IPS-NIHi7 (cell line): ENCODE measurements at regions not wholly inside any gene's neighbourhood (a gene's known extent, or its start where the extent isn't known, plus 50 kb on each side); places are given as distances from the start of the nearest gene placed in this dataset.
A peak's percentile ranks its signal among the peaks of the same experiment; 100 is the strongest.
"Not testable (repeated sequence)": the region's sequence is repeated elsewhere in the genome, so short reads cannot be mapped to it uniquely, and the experiment has no call there.

Experiments used
- DNase-seq: peaks from one replicate; pipeline ENCODE4 v3.0.0; 2012; ENCODE audit warnings: mixed read lengths; ENCODE audit errors: extremely low spot score

DNA sequence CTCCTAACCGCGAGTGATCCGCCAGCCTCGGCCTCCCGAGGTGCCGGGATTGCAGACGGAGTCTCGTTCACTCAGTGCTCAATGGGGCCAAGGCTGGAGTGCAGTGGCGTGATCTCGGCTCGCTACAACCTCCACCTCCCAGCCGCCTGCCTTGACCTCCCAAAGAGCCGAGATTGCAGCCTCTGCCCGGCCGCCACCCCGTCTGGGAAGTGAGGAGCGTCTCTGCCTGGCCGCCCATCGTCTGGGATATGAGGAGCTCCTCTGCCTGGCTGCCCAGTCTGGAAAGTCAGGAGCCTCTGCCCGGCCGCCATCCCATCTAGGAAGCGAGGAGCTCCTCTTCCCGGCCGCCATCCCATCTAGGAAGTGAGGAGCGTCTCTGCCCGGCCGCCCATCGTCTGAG is 58.8 kb upstream of the ANKRD30BL start:
- DNase-seq: not testable (repeated sequence)

- not testable (repeated sequence) for DNase-seq
Observed at GRCh38 chr2:132221886-132222285, 60.1 kb upstream of the ANKRD30BL start.

DNA sequence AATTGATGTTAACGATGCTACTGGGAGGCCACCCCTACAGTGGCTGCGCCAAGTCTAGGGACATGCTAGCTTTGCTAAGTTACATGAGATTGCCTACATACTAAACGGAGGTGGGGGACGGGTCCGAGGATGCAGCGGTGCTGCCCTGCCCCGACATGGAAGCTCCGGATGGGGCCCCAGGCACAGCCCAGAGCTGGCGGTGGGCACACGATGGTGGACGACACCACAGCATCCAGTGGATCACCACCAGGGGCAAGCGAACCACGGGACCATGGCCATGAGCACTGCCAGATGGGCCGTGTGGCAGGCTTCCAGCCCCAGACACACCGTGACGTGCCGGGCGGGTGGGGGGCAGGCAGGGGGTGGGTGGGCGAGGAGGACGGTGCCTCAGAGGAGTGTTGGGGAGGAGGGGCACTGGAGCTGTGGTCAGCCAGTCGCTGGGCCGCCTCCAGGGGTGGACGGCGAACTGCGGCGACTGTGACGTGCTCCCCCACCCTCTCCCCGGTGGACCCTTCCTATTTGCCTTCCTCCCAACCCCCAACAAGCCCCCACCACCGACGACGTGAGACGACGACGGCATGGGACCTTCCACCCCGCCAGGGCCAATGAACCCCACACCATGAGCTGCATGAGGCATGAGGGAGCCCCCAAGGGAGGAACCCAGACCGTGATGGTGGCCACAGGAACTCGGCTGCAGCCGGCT is 90.6 kb upstream of the ANKRD30BL start:
- DNase-seq: no peak

GRCh38 chr2:132252894-132253264 is 91.1 kb upstream of the ANKRD30BL start:
- DNase-seq: no peak

GRCh38 chr2:132253496-132254305 is 91.9 kb upstream of the ANKRD30BL start:
- no peak for DNase-seq

DNA sequence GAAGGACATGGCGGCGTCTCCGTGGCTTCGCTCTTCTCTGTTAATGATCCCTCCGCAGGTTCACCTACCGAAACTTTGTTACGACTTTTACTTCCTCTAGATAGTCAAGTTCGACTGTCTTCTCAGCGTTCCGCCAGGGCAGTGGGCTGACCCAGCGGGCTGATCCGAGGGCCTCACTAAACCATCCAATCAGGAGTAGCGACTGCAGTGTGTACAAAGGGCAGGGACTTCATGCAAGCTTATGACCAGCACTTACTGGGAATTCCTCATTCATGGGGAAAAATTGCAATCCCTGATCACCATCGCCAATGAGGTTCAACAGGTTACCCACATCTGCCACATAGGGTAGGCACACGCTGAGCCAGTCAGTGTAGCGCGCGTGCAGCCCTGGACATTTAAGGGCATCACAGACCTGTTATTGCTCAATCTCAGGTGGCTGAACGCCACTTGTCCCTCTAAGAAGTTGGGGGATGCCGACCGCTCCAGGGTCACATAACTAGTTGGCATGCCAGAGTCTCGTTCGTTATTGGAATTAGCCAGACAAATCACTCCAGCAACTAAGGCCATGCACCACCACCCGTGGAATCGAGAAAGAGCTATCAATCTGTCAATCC is 92.7 kb upstream of the ANKRD30BL start:
- DNase-seq: not testable (repeated sequence)

DNA sequence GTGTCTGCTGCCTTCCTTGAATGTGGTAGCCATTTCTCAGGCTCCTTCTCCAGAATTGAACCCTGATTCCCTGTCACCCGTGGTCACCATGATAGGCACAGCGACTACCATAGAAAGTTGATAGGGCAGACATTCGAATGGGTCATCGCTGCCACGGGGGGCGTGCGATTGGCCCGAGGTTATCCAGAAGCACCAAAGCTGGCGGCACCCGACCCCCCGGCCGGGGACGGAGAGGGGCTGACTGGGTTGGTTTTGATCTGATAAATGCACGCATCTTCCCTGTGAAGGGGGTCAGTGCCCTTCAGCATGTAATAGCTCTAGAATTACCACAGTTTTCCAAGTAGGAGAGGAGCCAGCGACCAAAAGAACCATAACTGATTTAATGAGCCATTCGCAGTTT is 94.0 kb upstream of the ANKRD30BL start:
- no peak for DNase-seq

DNA sequence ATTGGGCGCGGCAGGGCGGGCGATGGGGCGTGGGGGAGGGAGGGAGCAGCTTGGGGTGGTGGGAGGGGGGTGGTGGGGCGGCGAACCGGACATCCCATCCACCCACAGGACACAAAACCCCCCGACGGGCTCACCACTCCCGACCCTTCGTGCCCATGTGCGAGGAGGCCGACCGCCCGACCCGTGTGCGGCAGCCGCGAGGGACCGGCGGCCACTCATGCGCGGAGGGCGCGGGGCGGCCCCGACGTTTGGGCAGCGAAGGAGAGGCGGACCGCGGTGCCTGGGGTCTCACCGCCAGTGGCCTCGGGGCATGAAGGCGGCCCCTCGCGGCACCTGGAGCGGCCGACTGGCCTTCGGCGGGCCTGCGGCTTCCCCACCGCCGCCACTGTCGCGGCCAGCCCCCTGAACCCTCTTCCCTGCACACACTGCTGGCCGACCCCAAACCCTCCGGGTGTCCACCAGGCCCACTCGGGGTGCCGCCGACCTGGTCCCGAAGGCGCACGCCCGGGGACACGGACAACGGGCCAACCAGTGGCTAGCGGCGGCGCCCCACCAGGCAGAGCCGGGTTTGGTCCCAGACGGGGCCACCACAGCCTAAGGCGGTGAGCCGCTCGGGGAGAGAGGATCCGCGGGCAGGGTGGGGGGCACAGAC is 94.6 kb upstream of the ANKRD30BL start:
- DNase-seq: no peak

GRCh38 chr2:132256903-132257300 is 95.2 kb upstream of the ANKRD30BL start:
- not testable (repeated sequence) for DNase-seq

GRCh38 chr2:132257301-132258171 is 95.8 kb upstream of the ANKRD30BL start:
- DNase-seq: not testable (repeated sequence)

DNA sequence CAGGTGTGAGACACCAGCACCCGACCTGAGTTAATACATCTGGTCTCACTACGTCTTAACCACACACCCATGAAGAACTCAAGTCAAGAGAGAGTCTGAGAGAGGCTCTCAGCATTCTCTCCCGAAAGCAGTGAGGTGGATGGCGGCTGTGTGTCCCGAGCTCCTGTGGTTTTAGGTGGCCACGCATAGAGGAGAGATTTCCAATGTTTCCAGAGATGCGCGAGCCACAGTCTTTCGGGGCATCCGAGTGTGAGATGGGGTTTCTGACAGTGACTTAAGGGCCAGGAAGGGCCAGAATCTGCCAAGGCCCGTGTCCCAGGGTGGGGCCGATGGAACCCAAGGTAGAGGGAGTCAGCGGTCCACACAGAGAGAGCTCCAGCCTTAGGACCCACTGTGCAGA is 97.5 kb upstream of the ANKRD30BL start:
- DNase-seq: not testable (repeated sequence)

- not testable (repeated sequence) for DNase-seq
Observed at GRCh38 chr2:132265595-132265994, 103.8 kb upstream of the ANKRD30BL start.

DNA sequence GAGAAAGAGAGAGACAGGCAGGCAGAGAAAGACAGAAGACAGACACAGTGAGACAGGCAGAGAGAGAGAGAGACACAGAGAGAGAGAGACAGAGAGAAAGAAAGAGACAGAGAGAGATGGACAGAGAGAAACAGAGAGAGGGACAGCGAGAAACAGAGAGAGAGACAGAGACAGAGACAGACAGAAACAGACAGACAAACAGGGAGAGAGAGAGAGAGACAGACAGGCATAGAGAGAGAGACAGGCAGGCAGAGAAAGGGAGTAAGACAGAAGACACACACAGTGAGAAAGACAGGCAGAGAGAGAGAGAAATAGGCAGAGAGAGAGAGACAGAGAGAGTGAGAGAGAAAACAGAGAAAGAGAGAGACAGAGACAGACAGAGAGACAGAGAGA is 105.3 kb upstream of the ANKRD30BL start:
- DNase-seq: no peak

GRCh38 chr2:132267498-132268283 is 105.9 kb upstream of the ANKRD30BL start:
- DNase-seq: not testable (repeated sequence)

DNA sequence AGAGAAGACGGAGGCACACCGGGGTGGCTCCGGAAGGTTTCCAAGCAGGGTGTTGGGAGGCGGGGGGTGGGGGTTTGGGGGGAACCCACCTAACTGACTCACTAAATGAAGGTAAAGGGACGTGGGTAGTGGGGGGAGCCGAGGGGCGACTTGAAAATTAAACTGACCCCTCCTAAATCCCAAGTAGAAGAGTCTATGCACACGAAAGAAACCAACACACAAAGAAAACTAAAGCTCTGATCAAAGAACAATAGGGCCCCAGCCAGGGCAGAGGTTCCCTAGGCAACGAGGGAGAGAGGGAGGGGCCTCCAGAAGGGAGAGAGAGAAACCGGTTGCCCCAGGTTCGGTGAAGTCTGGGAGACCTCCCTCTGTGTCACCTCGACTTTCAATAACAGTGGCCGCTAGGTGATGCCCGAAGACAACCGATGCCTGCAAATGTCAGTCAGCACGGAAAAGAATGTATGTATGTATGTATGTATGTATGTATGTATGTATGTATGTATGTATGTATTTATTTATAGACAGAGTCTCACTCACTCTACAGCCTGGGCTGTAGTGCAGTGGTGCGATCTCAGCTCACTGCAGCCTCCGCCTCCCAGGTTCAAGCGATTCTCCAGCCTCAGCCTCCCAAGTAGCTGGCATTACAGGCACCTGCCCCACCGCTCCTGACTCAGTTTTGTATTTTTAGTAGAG is 106.7 kb upstream of the ANKRD30BL start:
- DNase-seq: peak; percentile 45

DNA sequence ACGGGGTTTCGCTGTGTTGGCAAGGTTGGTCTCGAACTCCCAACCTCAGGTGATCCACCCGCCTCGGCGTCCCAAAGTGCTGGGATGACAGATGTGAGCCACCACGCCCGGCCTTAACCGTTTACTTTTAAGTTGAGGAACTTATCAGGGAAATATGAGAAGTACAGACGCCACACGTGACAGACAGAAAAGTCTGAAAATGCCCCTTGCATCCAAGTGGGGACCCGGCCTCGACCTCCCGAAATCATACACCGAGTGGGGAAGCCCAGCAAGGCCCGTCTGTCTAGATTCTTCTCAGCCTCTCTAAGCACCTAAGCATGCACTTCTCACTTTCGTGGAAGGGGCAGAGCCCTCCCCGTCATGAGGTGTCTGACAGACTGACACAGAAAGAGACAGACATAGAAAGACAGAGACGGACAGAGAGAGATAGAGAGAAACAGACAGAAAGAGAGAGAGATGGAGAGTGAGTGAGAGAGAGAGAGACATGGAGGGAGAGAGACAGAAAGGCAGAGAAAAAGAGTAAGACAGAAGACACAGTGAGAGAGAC is 107.3 kb upstream of the ANKRD30BL start:
- no peak for DNase-seq

- DNase-seq: no peak
Observed at GRCh38 chr2:132270255-132270654, 108.5 kb upstream of the ANKRD30BL start.

DNA sequence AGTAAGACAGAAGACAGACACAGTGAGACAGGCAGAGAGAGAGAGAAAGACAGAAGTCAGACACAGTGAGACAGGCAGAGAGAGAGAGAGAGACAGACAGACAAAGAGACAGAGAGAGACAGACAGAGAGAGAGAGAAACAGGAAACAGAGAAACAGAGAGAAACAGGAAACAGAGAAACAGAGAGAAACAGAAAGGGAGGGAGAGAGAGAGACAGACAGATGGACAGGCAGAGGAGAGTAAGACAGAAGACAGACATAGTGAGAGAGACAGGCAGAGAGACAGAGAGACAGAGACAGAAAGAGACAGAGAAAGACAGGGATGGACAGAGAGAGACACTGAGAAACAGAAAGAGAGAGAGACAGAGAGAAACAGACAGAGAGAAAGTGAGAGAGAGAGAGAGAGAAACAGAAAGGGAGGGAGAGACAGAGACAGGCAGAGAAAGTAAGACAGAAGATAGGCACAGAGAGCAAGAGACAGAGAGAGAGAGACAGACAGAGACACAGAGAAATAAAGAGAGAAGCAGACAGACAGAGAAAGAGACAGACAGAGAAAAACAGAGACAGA is 109.3 kb upstream of the ANKRD30BL start:
- DNase-seq: no peak

DNA sequence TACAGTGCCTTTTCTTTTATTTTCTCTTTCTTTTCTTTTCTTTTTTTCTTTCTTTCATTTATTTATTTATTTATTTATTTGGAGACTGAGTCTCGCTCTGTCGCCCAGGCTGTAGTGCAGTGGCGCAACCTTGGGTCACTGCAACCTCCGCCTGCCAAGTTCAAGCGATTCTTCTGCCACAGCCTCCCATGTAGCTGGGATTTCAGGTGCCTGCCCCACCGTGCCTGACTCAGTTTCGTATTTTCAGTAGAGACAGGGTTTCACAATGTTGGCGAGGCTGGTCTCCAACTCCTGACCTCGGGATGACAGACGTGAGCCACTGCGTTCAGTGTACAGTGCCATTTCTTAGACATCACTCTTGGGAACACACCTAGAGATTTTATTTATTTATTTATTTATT is 110.0 kb upstream of the ANKRD30BL start:
- not testable (repeated sequence) for DNase-seq
